Lower leg skin (tissue), 3 donors: ENCODE measurements at regions not wholly inside any gene's neighbourhood (a gene's known extent, or its start where the extent isn't known, plus 50 kb on each side); places are given as distances from the start of the nearest gene placed in this dataset.

Experiments
- CTCF ChIP-seq, 3 donors: fragments of 450-650 bp; IDR thresholded peaks; one replicate each; pipeline ENCODE4 v1.5.1; 2016; ENCODE audit warnings: antibody characterized with exemption in 3 of 3, mild to moderate bottlenecking in 3 of 3, moderate library complexity in 2 of 3
- POLR2A ChIP-seq, 2 donors: fragments of 450-650 bp; IDR thresholded peaks; one replicate each; pipeline ENCODE4 v1.6.1; 2016 to 2017; ENCODE audit warnings: antibody characterized with exemption in 2 of 2, mild to moderate bottlenecking in 1 of 2, moderate library complexity in 1 of 2

GRCh38 chr9:73030370-73031030 lies 77.6 kb upstream of the ALDH1A1 start:
- no peak for TF ChIP-seq CTCF (IDR thresholded peaks at IDR 0.05)
- TF ChIP-seq POLR2A (IDR thresholded peaks at IDR 0.05): no peak
